ENCODE measurements at regions not wholly inside any gene's neighbourhood (a gene's known extent, or its start where the extent isn't known, plus 50 kb on each side); places are given as distances from the start of the nearest gene placed in this dataset.

- Histone ChIP-seq H3K27me3 (no peaks in the 10 kb centered on the region), H3K27ac (no peak overlapping the region), H3K4me1 (no peaks in the 10 kb centered on the region), H3K9me3 (no peaks in the 10 kb centered on the region), H3K36me3 (no peaks in the 10 kb centered on the region), H3K4me3 (no peak overlapping the region)
- DNase-seq, result no peak
- TF ChIP-seq CTCF (IDR thresholded peaks at IDR 0.05) (no peak), POLR2A (IDR thresholded peaks at IDR 0.05) (no peak)
These were observed 362.2 kb downstream of the RAD51AP2 start for GRCh38 chr2:17156086-17156485.

- H3K36me3 ChIP-seq, result no peaks in the 10 kb centered on the region
- no peak overlapping the region for H3K4me3 ChIP-seq
- H3K9me3 ChIP-seq, result no peaks in the 10 kb centered on the region
- no peak for TF ChIP-seq POLR2A (IDR thresholded peaks at IDR 0.05)
- no peak for TF ChIP-seq CTCF (IDR thresholded peaks at IDR 0.05)
- no peaks in the 10 kb centered on the region for H3K27me3 ChIP-seq
- H3K27ac ChIP-seq, result no peak overlapping the region
- no peaks in the 10 kb centered on the region for H3K4me1 ChIP-seq
- DNase-seq, result no peak
These were observed 368.3 kb downstream of the RAD51AP2 start for GRCh38 chr2:17149945-17150344.

GRCh38 chr2:17148407-17149145 is 369.7 kb downstream of the RAD51AP2 start:
- no peaks in the 10 kb centered on the region for H3K9me3 ChIP-seq
- no peaks in the 10 kb centered on the region for H3K27me3 ChIP-seq
- no peak for DNase-seq
- no peaks in the 10 kb centered on the region for H3K4me1 ChIP-seq
- TF ChIP-seq POLR2A (IDR thresholded peaks at IDR 0.05), result no peak
- no peak for TF ChIP-seq CTCF (IDR thresholded peaks at IDR 0.05)
- H3K27ac ChIP-seq, result no peak overlapping the region
- H3K4me3 ChIP-seq, result no peak overlapping the region
- no peaks in the 10 kb centered on the region for H3K36me3 ChIP-seq

GRCh38 chr2:17146358-17146757 is 371.9 kb downstream of the RAD51AP2 start:
- Histone ChIP-seq H3K27me3 (no peaks in the 10 kb centered on the region), H3K27ac (no peak overlapping the region), H3K4me3 (no peak overlapping the region), H3K4me1 (no peaks in the 10 kb centered on the region), H3K9me3 (no peaks in the 10 kb centered on the region), H3K36me3 (no peaks in the 10 kb centered on the region)
- no peak for DNase-seq
- TF ChIP-seq POLR2A (IDR thresholded peaks at IDR 0.05), result no peak
- TF ChIP-seq CTCF (IDR thresholded peaks at IDR 0.05), result no peak

- no peaks in the 10 kb centered on the region for H3K36me3 ChIP-seq
- no peak overlapping the region for H3K27ac ChIP-seq
- DNase-seq, result no peak
- no peaks in the 10 kb centered on the region for H3K9me3 ChIP-seq
- TF ChIP-seq POLR2A (IDR thresholded peaks at IDR 0.05) (no peak), CTCF (IDR thresholded peaks at IDR 0.05) (no peak)
- no peaks in the 10 kb centered on the region for H3K4me1 ChIP-seq
- no peaks in the 10 kb centered on the region for H3K27me3 ChIP-seq
- no peak overlapping the region for H3K4me3 ChIP-seq
These were observed 381.4 kb downstream of the RAD51AP2 start for GRCh38 chr2:17136877-17137276.

- Histone ChIP-seq H3K36me3 (no peaks in the 10 kb centered on the region), H3K27me3 (no peaks in the 10 kb centered on the region), H3K4me1 (no peaks in the 10 kb centered on the region), H3K9me3 (no peaks in the 10 kb centered on the region), H3K4me3 (no peak overlapping the region), H3K27ac (no peak overlapping the region)
- no peak for DNase-seq
- TF ChIP-seq CTCF (IDR thresholded peaks at IDR 0.05) (no peak), POLR2A (IDR thresholded peaks at IDR 0.05) (no peak)
These were observed 382.0 kb downstream of the RAD51AP2 start for GRCh38 chr2:17136231-17136630.
